ENCODE measurements at regions not wholly inside any gene's neighbourhood (a gene's known extent, or its start where the extent isn't known, plus 50 kb on each side); places are given as distances from the start of the nearest gene placed in this dataset.

DNA sequence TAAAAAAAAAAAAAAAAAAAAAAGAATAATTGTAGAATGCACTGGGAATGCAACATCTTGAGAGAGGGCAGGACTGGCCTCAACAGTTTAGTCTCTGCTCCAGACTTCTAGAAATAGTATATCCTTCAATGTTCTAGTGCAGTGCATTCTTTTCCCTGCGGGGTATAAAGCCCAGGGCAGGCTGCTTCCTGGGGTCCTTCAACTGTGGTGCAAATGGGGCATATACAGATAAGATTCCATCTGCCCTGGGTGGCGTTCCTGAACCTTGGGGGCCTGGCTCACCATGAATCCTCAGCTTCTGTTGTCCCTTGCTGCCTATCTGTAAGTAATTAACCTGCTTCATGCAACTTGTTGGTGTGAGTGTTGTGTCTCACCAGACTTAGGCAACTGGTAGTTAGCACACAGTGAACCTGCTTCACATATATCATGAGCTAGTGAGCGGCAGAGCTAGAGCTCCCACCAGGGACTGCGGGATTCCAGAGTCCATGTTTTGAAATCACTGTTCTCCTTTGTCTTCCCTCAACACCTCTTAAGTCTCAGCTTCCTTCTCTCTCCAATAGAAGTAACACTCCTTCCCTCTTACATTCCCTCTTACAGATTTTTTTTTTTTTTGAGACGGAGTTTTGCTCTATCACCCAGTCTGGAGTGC lies 177.6 kb downstream of the SUDS3 start:
- FAIRE-seq: no peak
- H3K36me3 ChIP-seq (ENCODE audit: control insufficient read depth, insufficient read depth, low read length): no peaks in the 10 kb centered on the region
- ChIA-PET POLR2A (no interaction called here), CTCF (ENCODE audit: low intra/inter-chr PET ratio) (no interaction called here)
- H4K20me1 ChIP-seq (replicated peaks; ENCODE audit: control insufficient read depth, insufficient read depth, low read length): no peaks in the 10 kb centered on the region
- no TSS peak for BruUV-seq (replicated peaks)
- in situ Hi-C loops (cut with MboI) (no loop called here), intact Hi-C loops (cut with micrococcal nuclease) (no loop called here)
- no peaks in the 10 kb centered on the region for H3K9me3 ChIP-seq (replicated peaks; ENCODE audit: control insufficient read depth, insufficient read depth, low read depth, low read length)
- no peak for ATAC-seq
- no peak overlapping the region for H2AFZ ChIP-seq (ENCODE audit: low read depth, low read length)
- no peak overlapping the region for H3K27ac ChIP-seq (ENCODE audit: extremely low read depth, low read depth, low read length)
- H3K79me2 ChIP-seq (ENCODE audit: control insufficient read depth, insufficient read depth, low read length): no peaks in the 10 kb centered on the region
- no peak overlapping the region for H3K4me3 ChIP-seq
- no peak overlapping the region for H3K9ac ChIP-seq (ENCODE audit: insufficient read depth in 1 of 2, low read depth in 2 of 2, low read length in 2 of 2)
- DNase-seq (ENCODE audit: extremely low read depth in 1 of 4, low spot score in 3 of 4): no peak
- no peak for TF ChIP-seq LCOR (CRISPR knock-in tag; IDR thresholded peaks at IDR 0.05)
- no peak for TF ChIP-seq ZNF133 (CRISPR knock-in tag; IDR thresholded peaks at IDR 0.05)
- no peak for TF ChIP-seq NEUROD1 (IDR thresholded peaks at IDR 0.05; ENCODE audit: borderline replicate concordance, low read depth, low read length, partially characterized antibody)
- TF ChIP-seq ETV6 (IDR thresholded peaks at IDR 0.05; ENCODE audit: borderline replicate concordance in 1 of 2, low read depth in 2 of 2, low read length in 1 of 2): no peak
- TF ChIP-seq ETV6 (CRISPR knock-in tag; IDR thresholded peaks at IDR 0.05; ENCODE audit: borderline replicate concordance): no peak
- no peak for TF ChIP-seq CBFA2T3 (IDR thresholded peaks at IDR 0.05)
- no peak for TF ChIP-seq ATF6 (CRISPR knock-in tag; IDR thresholded peaks at IDR 0.05)
- no peaks in the 10 kb centered on the region for H3K27me3 ChIP-seq (ENCODE audit: control insufficient read depth in 2 of 2, insufficient read depth in 2 of 2, low read length in 2 of 2)
- no peak overlapping the region for H3K4me2 ChIP-seq (ENCODE audit: insufficient read depth, low read length)
- H3K9me1 ChIP-seq (ENCODE audit: control insufficient read depth, insufficient read depth, low read length): no peaks in the 10 kb centered on the region
- no peaks in the 10 kb centered on the region; a peak in 1 of 5 replicates for H3K4me1 ChIP-seq (replicated peaks in 1 of 2; ENCODE audit: control insufficient read depth in 2 of 2, insufficient read depth in 2 of 2, low read length in 2 of 2)
- 0% methylated on average over 5 of the region's 5 CpGs for WGBS (ENCODE audit: insufficient coverage, low coverage, missing lambda C conversion rate)
